ENCODE measurements at regions not wholly inside any gene's neighbourhood (a gene's known extent, or its start where the extent isn't known, plus 50 kb on each side); places are given as distances from the start of the nearest gene placed in this dataset.
A peak's percentile ranks its signal among the peaks of the same experiment; 100 is the strongest.

DNA sequence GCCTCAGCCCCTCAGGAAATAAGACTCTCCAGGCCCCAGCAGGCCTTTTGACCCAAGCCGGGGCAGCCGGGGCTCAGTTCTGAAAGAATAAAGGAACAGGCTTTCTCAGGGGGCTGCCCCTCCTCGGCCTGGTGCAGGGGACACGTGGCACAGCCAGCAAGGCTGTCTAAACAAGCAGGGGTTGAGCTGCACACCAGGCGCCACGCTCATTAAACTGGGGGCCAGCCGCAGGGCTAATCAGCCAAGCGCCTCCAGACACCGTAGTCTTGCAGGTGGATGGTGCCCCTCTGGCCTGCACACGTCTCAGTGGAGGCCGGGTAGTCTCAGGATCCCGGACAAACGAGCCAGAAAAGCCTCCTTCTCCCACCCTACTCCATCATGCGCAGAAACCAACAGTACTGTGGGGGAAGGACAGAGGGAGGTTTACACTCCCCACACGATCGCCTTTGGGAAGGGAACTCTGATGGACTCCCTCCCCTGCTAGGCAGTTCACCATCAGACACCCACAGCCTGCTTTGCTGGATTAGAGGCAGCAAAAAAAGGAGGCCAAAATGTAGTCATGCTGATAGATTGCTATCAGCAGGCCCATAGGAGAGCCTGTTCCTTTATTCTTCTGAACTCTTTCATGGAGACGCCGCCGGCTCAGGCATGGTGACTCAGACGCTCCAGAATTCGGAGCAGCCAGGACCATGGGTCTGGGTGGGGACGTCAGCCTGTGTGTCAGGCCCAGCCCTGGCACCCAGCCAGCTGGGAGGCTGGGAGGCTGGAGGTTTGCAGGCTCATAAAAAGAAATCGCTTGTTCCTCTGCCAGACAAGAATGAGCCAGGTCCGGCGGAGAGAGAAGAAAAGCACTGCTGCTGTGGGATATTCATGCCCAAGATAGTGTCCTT is 342.4 kb downstream of the BCOR start:
- peak; percentile 85 for DNase-seq

DNA sequence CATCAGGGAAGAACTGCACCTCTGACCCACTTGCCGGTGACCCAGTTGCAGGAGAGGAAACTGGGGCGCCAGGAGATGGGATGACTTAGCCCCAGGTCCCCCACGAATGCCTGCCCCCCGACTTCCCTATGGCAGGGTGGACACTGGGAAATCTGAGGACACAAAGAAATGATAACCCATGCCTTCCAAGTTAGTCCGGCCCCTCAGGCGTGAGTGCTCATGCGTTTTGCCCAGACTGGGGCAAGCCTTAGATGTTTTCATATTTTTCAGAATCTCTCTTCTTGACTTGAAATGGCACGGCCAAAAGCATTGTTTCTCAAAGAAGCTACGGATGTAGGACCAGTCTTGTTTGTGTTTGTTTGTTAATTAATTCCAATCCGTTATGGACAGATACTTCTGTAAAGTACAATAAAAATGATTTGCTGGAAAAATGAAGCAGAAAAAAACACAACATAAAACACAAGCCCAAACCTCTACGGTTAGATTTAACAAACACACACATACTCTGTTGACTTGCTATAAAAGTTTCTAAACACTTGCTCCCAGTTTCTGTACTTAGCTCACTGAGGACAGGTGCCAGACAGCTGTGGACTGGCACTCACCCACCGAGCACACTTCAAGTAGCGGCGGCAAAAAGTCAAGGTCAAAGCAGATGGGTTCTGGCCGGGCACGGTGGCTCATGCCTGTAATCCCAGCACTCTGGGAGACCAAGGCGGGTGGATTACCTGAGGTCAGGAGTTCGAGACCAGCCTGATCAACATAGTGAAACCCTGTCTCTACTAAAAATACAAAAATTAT is 341.5 kb downstream of the BCOR start:
- peak; percentile 66 for DNase-seq

DNA sequence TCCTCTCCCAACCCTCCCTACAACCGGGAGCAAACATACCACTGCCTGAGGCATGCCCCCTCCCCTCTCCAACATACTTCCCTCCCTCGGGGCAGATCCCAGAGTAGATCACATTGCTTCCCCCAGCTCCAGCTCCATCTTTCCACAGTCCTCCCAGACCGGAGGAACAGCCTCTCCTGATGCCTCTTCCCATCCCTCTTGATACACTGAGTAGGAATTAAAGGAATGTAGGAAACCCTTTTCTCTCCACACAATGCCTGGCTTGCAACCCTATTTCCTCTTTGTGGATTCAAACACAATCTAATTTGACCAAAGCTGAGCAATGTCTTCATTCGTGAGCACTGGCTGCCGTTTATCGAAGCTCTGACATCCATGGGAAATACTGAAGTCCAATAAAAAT is 339.8 kb downstream of the BCOR start:
- DNase-seq, result no peak

DNA sequence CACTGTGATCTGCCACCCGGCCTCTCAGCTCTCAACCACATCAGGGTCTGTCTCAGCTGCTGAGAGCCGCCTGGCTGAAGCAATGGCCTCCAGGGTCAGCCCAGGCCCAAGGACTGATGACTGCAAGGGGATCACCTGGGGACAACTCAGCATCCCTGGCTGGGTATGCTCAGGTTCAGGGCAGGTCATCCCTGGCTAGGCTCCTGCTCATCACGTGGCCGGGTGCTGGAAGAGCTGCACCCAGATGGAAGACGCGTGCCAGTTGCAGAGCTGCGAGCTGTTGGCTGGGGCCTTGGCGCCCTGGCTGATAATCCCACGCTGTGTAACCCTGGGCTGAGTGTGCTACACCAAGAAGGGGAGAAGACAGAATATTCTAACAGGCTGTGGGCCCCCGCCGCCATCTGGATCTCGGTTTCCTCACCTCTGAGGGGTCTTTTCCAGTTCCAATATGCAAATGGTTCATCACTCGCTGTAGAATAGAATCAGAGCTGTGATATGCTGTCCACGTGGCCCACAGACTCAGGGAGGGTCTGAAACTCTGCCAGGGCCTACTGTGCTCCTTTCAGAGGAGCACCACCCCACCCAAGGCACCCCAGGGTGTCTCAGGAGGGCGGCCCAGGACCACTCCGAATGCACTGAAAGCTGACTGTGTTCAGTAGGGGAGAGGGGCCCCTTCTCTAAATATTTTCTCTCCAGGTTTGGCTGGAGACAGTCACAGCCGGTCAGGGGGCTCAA is 338.8 kb downstream of the BCOR start:
- DNase-seq, result no peak

DNA sequence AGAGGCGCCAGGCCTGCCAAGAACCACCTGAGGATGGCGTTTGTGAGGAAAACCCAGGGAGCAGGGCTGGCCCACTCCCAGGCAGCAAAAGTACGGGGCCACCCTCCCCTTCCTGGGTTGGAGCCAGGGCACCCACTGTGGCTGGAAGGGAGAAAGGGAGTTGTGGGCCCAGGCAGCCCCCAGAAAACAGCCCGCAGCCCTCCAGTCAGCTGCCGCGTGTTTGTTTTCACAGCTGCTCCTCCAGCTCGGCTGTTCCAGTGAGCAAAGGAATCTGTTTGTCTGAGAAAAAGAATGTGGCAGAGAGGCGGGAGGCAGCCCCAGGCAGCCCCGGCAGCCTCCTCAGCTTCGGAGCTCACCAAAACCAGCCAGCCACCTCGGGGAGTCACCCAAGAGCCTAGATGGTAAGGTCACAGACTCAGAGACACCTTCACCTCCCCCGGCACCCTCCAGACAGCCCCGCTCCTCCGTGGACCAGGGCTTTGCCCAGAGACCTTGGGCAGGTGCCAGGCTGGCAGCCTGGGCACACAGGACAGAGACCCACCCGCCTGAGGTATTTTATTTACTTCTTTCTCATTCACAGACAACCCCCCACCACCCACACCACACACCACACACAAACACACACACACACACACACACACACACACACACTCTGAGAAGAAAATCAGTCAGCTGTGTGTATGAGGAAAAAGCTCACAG is 338.1 kb downstream of the BCOR start:
- peak; percentile 75 for DNase-seq

DNA sequence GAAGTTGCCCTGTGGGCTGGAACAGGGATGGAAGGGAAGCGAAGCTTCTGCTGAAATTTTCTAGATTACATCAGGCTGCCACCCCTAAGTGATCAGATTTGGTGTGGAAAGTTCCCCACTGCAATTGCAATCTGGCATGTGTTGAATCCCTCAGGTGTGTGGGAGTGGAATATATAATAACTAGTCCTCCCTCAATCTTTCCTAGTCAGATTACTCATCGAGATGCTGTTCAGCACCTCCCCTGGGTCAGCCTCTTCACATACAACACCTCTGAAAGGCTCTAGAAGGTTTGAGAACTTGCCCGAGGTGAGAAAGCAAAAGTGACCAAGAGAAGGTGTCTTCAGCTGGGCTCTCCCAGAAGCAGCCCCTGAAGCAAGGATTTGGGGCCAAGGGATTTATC is 336.8 kb downstream of the BCOR start:
- DNase-seq, result no peak

DNA sequence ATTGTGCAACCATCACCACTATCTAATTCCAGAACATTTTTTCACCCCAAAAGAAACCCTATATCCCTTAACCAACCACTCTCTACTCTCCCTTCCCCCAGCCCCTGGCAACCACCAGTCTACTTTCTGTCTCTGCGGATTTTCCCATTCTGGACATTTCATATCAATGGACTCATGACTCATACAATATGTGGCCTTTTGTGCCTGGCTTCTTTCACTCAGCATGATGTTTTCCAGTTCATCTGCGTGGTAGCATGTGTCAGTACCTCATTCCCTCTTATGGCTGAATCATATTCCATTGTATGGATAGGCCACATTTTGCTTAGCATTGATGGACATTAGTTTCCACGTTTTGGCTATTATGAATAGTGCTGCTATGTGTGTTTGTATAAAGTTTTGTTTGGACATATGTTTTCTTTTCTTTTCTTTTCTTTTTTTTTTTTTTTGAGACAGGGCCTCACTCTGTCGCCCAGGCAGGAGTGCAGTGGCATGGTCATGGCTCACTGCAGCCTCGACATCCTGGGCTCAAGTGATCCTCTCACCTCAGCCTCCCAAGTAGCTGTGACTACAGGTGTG is 335.4 kb downstream of the BCOR start:
- DNase-seq, result no peak

DNA sequence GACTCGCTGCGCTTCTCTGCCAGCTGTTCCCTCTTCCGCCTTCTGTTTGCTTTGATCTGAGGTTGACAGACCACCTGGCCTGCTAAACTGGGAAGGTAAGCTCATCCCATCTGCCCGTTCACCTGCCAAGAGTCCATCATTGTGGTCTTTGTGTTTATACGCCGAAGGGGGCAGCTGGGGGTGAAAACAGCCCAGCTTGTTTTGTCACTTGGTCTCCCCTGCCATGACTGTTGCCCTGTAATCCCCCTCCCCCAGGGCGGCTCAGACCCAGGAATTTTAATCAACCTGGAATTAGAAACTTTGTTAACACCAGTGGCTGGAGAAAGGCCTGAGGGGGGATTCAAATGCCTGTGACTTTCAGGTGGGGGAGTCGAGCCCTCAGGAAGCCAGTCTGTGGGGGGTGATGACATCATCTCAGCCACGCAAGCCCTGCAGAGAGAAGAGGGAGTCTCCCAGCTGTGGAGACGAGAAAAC is 333.3 kb downstream of the BCOR start:
- DNase-seq, result no peak

DNA sequence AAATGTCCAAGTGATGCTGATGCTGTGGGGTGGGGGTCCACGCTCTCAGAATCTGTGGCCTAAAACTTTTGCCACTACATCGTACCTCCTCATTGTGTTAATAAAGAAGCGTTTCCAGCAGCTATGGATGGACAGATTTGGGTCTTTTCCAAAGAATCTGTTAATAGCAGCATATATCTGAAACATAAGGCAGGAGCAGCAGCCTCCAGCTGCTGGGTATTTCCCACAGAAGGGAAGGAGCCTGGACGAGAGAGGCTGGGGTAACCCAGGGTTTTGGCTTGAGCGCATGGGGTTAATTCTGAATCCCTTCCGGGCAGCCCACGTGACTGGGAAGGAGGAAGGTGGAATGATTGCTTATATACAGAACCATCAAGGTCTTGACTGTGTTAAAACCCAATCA is 332.4 kb downstream of the BCOR start:
- DNase-seq, result no peak

DNA sequence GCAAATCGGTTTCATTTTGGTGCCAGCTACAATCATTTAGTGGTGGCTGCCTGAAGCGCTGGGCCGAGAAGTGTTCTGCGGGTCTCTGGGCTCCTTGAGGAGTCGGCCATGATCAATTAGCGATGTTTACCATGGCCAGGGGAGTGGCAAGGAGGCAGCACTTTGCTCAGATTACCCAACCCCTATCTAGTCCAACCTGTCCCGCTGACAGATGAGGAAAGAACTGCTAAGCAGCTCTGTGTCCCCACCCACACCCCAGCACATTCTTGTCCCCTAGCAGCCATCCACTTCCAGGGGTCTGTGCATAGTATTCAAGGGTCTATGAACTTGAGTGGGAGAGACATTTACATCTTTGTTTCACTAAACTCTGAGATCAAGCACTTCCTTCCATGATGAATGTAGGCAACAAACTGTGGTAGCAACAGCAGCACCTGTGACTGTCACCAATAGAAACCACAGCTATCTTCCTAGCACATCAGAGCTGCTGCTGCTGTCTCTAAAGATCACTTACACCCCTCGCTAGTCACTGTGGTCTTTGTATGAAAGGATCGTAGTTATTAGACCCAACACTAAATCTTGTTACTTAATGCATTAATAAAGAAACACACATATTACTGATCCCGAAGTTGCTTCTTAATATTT is 331.6 kb downstream of the BCOR start:
- DNase-seq, result no peak

DNA sequence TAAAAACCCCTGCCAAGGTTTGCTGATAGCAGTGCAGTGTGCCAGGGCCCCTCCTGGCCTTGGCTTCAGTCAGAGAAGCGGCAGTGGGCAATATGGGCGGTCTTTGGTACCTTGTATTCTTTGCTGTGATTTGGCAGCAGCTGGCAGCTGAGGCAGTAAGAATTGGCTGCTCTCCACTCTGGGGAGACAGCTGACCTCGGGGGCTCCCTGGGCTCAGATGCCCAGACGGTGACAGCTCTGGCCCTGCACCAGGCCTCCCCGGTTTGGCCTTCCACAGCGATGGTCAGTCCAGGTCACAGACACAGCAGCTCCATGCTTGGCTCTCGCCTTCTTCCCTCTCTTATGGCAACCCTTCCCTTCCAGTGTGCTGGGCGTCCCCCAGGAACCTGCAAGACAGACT is 330.9 kb downstream of the BCOR start:
- DNase-seq, result peak; percentile 49

DNA sequence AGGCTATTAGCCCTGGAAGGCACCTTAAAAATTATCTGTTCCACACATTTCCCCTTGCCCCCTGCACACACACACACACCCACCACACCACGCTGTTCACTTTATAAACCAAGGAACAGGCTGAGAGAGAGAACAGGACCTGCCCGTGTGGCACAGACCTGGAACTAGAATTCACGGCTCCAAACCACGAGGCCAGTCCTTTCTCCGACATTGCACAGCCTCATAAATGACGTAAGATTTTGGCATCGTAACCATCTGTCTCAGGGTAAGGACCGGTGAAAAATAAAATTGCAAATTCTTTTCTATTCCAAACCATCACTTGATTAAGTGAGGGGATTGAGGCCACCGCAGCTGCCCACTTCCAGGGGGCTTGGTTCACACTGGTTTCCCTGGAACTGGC is 330.3 kb downstream of the BCOR start:
- DNase-seq, result no peak

DNA sequence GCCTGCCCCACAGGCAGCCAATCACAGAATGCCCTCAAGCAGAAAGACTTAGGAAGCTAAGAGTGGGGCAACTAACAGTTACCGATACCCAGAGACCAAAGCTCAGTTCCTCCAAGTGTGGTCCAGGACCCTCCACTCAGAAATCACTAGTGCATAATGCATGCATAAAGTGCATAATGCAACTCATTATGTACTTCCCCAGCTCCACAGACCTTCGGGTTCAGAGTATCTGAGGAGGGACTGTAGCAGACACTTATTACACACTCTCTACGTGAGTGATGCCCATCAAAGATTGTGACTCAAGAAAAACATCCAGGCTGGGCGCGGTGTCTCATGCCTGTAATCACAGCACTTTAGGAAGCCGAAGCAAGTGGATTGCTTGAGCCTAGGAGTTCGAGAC is 328.0 kb downstream of the BCOR start:
- DNase-seq, result no peak

DNA sequence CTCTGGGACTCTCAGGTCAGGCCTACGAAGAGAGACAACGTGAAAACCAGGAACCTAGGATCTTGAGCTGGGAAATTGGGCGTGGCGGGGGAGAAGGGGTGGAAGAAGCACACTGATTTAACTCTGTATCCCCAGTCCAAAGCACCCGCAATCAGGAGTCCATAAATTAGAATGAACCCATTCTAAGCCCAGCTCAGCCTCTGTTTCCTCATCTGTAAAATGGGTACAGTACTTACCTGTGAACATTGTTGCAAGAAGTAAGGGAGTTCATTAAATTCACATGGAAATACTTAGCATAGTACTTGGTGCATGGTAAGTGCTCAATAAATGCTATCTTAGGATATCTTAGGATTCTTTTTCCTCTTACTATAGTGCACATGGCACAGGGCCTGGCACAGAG is 326.7 kb downstream of the BCOR start:
- no peak for DNase-seq

DNA sequence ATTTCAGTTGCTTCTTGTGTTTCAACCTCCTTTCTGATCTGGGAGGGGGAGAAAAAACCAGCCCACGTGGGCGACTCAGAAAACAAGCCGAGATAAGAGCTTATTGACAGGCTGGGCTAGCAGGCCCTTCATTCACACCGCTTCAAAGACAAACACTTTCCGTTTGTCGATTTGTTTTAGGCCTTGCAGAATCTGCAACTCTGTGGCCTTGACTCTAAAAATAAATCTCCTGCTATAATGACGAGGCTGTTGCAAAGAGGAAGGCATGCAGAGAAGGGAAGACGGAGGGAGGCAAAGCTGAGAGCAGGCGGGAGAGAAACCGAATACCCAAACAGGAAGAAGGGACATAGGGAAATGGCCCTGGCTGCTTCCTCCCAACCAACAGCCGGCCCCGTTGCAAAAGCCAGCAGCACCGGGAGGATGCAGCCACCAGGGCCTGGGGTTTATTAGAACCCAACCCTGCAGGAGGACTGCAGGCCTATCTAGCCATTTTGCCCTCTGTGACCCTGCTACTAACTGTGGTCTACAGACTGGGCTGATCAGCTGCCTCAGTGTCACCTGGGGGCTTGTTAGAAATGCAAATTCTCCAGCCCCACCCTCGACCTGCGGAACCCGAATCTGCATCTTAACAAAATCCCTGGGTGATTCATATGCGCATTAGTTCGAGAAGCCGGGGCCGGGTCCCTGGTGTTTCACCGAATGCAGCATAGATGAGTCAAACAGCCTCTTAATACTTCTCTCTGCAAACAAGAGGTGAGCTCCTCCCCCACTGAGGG is 325.5 kb downstream of the BCOR start:
- no peak for DNase-seq

DNA sequence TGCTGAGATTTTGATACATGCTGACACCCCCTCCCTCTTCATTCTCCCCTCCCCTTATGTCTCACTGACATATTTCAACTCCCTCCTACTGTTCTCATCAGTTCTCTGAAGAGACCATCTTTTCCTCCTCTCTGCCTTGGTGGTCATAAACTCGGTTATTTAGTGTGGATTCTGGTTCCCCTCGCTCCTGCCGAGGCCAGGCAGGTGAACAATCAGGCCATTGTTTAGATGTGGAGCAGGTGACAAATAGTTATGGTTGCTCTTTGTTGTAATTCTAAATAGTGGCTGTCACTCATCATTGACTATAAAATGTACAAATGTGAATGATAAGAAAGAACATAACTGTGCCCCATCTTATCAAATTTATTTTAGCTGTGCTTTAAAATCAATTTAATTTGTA is 324.6 kb downstream of the BCOR start:
- no peak for DNase-seq

DNA sequence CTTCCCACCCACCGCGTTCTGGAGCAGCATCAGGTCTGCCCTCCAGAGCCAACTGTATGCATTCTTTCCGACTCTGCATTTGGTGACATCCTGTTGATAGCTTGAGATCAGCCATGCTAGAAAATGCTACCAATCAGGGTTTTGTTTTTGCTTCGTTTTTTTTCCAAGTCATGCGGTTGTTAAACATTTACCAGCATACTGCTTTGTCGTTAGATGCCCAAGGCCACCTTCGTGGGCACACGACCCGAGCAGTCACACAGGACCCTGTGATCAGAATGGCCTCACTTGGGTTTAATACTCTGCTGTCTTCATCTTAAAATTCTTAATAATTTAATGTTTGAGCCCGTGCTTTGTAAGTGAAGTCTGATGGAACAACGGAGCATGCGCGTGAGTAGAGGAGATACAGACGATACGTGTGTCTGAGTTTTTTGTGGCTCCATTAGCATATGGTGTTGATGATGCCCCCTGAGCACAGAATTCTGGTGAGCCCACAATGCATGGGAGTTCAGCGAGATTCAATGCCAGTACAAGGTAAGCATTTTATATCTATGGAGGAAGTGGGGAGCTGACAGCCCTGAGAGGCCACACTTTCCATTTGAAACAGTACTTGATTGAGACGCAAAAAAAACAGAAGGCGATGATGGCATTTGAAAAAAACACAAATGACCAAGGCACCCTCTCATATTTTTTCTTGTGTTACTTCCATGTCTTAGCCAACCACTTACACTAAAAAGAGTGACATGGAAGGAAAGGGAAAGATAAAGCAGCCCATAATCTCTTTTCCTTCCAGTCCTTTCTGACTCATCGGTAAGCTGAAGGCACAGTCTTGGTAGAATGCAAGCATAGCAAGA is 323.6 kb downstream of the BCOR start:
- DNase-seq, result no peak

DNA sequence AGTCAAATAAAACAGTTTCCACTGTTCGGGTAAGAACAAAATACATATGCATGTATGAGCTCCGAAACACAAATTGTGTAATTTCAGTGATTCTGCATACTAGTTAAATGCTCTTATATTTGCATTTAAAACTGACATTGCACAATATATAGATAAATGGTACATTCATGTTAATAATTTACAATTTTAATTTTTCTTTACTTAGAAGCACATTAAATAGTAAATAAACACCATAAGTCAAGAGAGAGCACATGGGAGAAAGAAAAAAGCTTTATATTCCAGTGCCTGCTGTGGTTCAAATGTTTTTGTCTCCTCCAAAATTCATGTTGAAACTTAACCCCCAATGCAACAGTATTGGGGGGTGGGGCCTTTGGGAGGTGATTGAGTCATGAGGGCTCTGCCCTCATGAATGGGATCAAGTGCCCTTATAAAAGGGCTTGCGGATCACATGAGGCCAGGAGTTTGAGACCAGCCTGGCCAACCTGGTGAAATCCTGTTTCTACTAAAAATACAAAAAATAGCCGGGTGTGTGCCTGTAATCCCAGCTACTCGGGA is 322.9 kb downstream of the BCOR start:
- no peak for DNase-seq

DNA sequence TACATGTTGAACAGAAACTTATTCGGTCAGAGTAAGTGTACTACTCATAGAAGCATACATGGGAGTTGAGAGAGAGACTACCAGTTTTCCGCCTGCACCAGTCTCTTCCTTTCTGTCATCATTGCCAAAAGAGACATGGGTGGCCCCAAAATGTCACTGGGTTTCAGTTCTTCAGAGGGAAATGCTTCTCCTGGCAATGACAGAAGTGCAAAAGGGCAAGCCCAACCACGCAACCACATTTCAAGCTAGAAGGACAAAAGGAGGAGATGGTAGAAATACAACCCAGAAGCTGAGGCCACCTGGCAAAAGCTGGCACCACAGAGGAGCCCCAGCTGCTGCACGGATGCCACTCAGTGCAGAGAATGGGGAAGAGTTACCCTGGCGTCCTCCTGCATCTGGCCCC is 320.1 kb downstream of the BCOR start:
- DNase-seq, result no peak
